PC-9 (cell line): ENCODE measurements at regions not wholly inside any gene's neighbourhood (a gene's known extent, or its start where the extent isn't known, plus 50 kb on each side); places are given as distances from the start of the nearest gene placed in this dataset.

Experiments used
- EZH2 ChIP-seq: fragments of 200-600 bp; sonication (generic); IDR thresholded peaks from 2 replicates; pipeline ENCODE4 v1.8.0; 2017; ENCODE audit warnings: antibody characterized with exemption, low read depth
- TF ChIP-seq, protein P1 (sequence below): fragments of 200-600 bp; sonication (generic); conservative IDR thresholded peaks from 2 replicates; pipeline ENCODE4 v1.6.1; 2017; ENCODE audit warnings: mixed run types, antibody characterized with exemption, mild to moderate bottlenecking, moderate library complexity

DNA sequence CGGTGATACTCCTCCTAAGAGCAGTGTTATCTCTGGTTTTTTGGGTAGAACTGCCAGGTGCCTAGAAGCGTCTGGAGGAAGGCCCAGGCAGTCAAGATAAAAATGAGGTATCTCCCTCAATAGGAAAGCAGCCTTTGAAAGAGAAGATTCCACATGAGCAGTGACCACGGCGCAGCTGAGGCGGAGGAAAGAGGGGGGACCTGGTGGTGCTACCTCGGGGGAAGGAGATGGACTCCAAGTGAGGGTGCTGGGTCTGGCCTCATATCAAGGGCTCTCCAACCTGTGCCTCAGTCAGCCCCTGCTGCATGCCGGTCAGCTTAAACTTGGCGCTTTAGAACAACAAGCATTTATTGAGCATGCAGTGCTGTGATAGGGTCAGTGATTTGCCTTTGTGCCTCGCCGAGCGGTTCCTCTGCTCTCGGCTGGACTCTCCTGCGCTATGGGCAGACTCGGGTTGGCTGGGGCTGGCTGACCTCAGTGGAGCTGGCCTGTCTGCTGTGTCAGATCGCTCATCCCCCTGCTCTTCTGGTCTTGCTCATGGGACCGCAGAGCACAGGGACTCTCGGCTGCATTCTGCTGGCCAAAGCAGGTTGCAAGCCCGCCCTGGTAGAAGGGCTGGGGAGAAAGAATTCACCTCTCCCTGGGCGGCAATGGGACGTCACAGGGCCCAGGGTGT lies 121.1 kb upstream of the IRX4 start:
- TF ChIP-seq, protein P1, sequence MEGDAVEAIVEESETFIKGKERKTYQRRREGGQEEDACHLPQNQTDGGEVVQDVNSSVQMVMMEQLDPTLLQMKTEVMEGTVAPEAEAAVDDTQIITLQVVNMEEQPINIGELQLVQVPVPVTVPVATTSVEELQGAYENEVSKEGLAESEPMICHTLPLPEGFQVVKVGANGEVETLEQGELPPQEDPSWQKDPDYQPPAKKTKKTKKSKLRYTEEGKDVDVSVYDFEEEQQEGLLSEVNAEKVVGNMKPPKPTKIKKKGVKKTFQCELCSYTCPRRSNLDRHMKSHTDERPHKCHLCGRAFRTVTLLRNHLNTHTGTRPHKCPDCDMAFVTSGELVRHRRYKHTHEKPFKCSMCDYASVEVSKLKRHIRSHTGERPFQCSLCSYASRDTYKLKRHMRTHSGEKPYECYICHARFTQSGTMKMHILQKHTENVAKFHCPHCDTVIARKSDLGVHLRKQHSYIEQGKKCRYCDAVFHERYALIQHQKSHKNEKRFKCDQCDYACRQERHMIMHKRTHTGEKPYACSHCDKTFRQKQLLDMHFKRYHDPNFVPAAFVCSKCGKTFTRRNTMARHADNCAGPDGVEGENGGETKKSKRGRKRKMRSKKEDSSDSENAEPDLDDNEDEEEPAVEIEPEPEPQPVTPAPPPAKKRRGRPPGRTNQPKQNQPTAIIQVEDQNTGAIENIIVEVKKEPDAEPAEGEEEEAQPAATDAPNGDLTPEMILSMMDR: no peak
- TF ChIP-seq EZH2: no peak
